ENCODE measurements at regions not wholly inside any gene's neighbourhood (a gene's known extent, or its start where the extent isn't known, plus 50 kb on each side); places are given as distances from the start of the nearest gene placed in this dataset.

DNA sequence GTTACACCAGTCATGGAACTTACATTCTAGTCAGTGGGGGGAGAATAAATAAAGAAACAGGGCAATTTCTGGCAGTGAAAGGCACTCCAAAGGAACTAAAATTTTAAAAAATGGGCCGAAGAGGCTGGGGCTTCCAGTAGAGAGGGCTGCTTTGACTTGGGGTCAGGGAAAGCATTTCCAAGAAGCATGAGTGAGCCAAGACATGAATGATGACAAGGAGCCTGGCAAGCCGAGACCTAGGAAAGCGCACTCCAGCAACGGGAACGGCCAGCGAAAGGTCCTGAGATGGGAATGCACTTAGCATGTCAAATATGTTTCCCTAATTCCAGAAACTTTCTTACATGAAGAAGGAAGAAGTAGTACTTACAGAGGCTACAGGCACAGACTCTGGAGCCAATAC lies 95.4 kb upstream of the NGF start:
- TF ChIP-seq, protein P1, sequence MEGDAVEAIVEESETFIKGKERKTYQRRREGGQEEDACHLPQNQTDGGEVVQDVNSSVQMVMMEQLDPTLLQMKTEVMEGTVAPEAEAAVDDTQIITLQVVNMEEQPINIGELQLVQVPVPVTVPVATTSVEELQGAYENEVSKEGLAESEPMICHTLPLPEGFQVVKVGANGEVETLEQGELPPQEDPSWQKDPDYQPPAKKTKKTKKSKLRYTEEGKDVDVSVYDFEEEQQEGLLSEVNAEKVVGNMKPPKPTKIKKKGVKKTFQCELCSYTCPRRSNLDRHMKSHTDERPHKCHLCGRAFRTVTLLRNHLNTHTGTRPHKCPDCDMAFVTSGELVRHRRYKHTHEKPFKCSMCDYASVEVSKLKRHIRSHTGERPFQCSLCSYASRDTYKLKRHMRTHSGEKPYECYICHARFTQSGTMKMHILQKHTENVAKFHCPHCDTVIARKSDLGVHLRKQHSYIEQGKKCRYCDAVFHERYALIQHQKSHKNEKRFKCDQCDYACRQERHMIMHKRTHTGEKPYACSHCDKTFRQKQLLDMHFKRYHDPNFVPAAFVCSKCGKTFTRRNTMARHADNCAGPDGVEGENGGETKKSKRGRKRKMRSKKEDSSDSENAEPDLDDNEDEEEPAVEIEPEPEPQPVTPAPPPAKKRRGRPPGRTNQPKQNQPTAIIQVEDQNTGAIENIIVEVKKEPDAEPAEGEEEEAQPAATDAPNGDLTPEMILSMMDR (IDR thresholded peaks at IDR 0.05), result no peak
- no peak for TF ChIP-seq POLR2A (IDR thresholded peaks at IDR 0.05)

All from esophagus squamous epithelium (tissue), 4 donors.